Lower leg skin (tissue), 4 donors: ENCODE measurements at regions not wholly inside any gene's neighbourhood (a gene's known extent, or its start where the extent isn't known, plus 50 kb on each side); places are given as distances from the start of the nearest gene placed in this dataset.

Experiments
- DNase-seq, 2 donors: peaks; one replicate each; pipeline ENCODE4 v3.0.0-alpha.2; 2019; ENCODE audit warnings: low spot score in 2 of 2
- H3K4me3 ChIP-seq: fragments of 200-600 bp; sonication (generic); 2 replicates; pipeline ENCODE4 v1.5.1; 2017; ENCODE audit warnings: mild to moderate bottlenecking, low read depth; ENCODE audit not compliant: poor library complexity, severe bottlenecking
- POLR2A ChIP-seq, 2 donors: fragments of 450-650 bp; IDR thresholded peaks; one replicate each; pipeline ENCODE4 v1.6.1; 2016 to 2017; ENCODE audit warnings: antibody characterized with exemption in 2 of 2, mild to moderate bottlenecking in 1 of 2, moderate library complexity in 1 of 2
- WGBS, 2 donors: methylation state at CpG; one replicate each; pipeline ENCODE4 v1.1.5; 2018; 5-methylcytosine and 5-hydroxymethylcytosine counted together
- intact Hi-C: fragments of 100-400 bp; cut with DNase I; formaldehyde crosslinking; loops from one replicate; pipeline ENCODE4 v1.15.0; 2023; ENCODE audit warnings: low total_unique reads
- TF ChIP-seq, protein P1 (sequence below), 3 donors: fragments of 450-650 bp; IDR thresholded peaks; one replicate each; pipeline ENCODE4 v1.5.1; 2016; ENCODE audit warnings: antibody characterized with exemption in 3 of 3, mild to moderate bottlenecking in 3 of 3, moderate library complexity in 2 of 3

GRCh38 chr17:77881545-77881944, 77.0 kb upstream of the TNRC6C start:
- DNase-seq: peak; percentile 76 to 95
- WGBS, 2 donors: 8 to 14% methylated on average over 10 of the region's 10 CpGs
- intact Hi-C loops: no loop called here
- TF ChIP-seq, protein P1, sequence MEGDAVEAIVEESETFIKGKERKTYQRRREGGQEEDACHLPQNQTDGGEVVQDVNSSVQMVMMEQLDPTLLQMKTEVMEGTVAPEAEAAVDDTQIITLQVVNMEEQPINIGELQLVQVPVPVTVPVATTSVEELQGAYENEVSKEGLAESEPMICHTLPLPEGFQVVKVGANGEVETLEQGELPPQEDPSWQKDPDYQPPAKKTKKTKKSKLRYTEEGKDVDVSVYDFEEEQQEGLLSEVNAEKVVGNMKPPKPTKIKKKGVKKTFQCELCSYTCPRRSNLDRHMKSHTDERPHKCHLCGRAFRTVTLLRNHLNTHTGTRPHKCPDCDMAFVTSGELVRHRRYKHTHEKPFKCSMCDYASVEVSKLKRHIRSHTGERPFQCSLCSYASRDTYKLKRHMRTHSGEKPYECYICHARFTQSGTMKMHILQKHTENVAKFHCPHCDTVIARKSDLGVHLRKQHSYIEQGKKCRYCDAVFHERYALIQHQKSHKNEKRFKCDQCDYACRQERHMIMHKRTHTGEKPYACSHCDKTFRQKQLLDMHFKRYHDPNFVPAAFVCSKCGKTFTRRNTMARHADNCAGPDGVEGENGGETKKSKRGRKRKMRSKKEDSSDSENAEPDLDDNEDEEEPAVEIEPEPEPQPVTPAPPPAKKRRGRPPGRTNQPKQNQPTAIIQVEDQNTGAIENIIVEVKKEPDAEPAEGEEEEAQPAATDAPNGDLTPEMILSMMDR (IDR thresholded peaks at IDR 0.05): no peak
- TF ChIP-seq POLR2A (IDR thresholded peaks at IDR 0.05): no peak
- no peak overlapping the region for H3K4me3 ChIP-seq

GRCh38 chr17:77882040-77882439, 76.5 kb upstream of the TNRC6C start:
- no peak for DNase-seq
- intact Hi-C loops: no loop called here
- WGBS, 2 donors: 73 to 75% methylated on average over 4 of the region's 4 CpGs
- no peak overlapping the region for H3K4me3 ChIP-seq
- TF ChIP-seq, protein P1 (IDR thresholded peaks at IDR 0.05): no peak
- TF ChIP-seq POLR2A (IDR thresholded peaks at IDR 0.05): no peak

DNA sequence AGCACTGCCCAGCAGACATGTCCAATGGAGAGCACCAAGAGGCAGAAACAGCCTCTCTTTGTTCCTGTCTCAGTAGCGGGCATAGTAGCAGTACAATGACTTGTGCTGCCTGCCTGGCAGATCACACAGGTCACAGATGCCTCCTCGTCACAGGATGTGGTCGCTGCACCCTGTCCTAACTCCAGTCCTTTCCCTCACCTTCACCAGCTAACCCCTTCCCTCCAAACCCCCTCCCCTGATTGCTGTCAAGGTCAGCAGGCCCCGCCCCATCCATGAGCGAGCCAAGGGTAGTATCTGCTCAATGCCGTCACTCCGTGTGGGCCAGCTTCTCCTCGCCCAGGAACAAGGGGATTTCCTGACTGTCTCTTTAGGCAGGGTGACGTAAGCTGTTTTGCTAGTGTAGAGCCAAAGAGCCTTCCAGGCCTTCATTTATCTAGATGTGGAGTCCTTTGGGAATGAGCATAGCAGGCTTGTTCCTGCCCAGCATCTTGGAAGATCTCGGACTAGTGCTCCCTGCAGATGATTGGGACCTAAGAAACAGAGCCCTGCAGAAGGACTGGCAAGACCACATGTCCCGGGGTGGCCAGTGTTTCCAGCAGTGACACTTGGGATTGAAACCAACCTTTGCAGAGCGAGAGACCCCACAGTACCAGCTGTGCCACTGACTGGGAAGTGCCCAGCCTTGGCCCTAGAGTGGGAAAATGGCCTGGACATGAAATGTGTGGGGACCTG, 75.9 kb upstream of the TNRC6C start:
- DNase-seq: no peak
- TF ChIP-seq POLR2A (IDR thresholded peaks at IDR 0.05): no peak
- TF ChIP-seq, protein P1 (IDR thresholded peaks at IDR 0.05): no peak
- H3K4me3 ChIP-seq: no peak overlapping the region
- WGBS, 2 donors: 24 to 27% methylated on average over 12 of the region's 12 CpGs
- intact Hi-C loops: no loop called here

GRCh38 chr17:77883213-77883650, 75.3 kb upstream of the TNRC6C start:
- 93 to 99% methylated on average over 7 to 9 of the region's 10 CpGs for WGBS, 2 donors
- DNase-seq: no peak
- TF ChIP-seq, protein P1 (IDR thresholded peaks at IDR 0.05): no peak
- TF ChIP-seq POLR2A (IDR thresholded peaks at IDR 0.05): no peak
- intact Hi-C loops: no loop called here
- no peak overlapping the region for H3K4me3 ChIP-seq

DNA sequence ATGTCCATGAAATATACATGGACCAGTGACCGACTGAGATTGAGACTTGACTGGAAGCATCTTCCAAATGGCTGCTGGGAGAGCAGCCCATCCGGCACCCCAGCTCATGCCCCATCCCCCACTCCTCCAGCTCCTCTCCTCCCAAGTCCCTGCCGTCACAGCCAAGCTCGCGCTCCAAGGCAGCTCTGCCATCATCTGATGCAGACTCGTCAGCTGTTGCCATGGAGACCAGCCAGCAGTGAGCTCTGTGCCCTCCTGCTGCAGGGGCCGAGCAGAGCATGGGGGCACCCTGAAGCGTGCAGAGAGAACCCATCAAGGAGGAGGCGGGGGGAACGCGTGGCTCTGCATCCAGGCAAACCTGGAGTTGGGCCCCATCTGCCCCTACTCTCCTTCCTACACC, 74.5 kb upstream of the TNRC6C start:
- DNase-seq: no peak
- 72 to 74% methylated on average over 9 to 11 of the region's 11 CpGs for WGBS, 2 donors
- TF ChIP-seq, protein P1 (IDR thresholded peaks at IDR 0.05): no peak
- TF ChIP-seq POLR2A (IDR thresholded peaks at IDR 0.05): no peak
- intact Hi-C loops: no loop called here
- H3K4me3 ChIP-seq: no peak overlapping the region
